MM.1S (cell line): ENCODE measurements at regions not wholly inside any gene's neighbourhood (a gene's known extent, or its start where the extent isn't known, plus 50 kb on each side); places are given as distances from the start of the nearest gene placed in this dataset.
"Not testable (repeated sequence)": the region's sequence is repeated elsewhere in the genome, so short reads cannot be mapped to it uniquely, and the experiment has no call there.

Experiments used
- DNase-seq: peaks from one replicate; pipeline ENCODE4 v3.0.0-alpha.2; 2015
- H2AFZ ChIP-seq: fragments of 300-600 bp; sonication (generic); 2 replicates; pipeline ENCODE4 v1.6.0; 2016; ENCODE audit warnings: antibody characterized with exemption, low read length
- H3F3A ChIP-seq: fragments of 300-600 bp; sonication (generic); 2 replicates; pipeline ENCODE4 v1.6.1; 2016; ENCODE audit warnings: mild to moderate bottlenecking, antibody characterized with exemption, low read length, moderate library complexity, mixed read lengths; ENCODE audit not compliant: insufficient read depth
- H3K27ac ChIP-seq: fragments of 300-600 bp; sonication (generic); 2 replicates; pipeline ENCODE4 v1.5.1; 2016; ENCODE audit warnings: mild to moderate bottlenecking, low read length
- H3K27me3 ChIP-seq: fragments of 300-600 bp; sonication (generic); replicated peaks from 2 replicates; pipeline ENCODE4 v1.6.0; 2016; ENCODE audit warnings: low read length; ENCODE audit not compliant: insufficient read depth
- H3K36me3 ChIP-seq: fragments of 300-600 bp; sonication (generic); replicated peaks from 2 replicates; pipeline ENCODE4 v1.6.1; 2016; ENCODE audit warnings: mild to moderate bottlenecking, low read length, mixed read lengths; ENCODE audit not compliant: insufficient read depth
- H3K4me1 ChIP-seq: fragments of 300-600 bp; sonication (generic); 2 replicates; pipeline ENCODE4 v1.6.1; 2016; ENCODE audit warnings: low read length, mixed read lengths
- H3K4me2 ChIP-seq: fragments of 300-600 bp; sonication (generic); 2 replicates; pipeline ENCODE4 v1.6.0; 2016; ENCODE audit warnings: low read depth, low read length
- H3K4me3 ChIP-seq: fragments of 300-600 bp; sonication (generic); 2 replicates; pipeline ENCODE4 v1.5.1; 2016; ENCODE audit warnings: low read length, mixed read lengths
- H3K79me2 ChIP-seq: fragments of 300-600 bp; sonication (generic); 2 replicates; pipeline ENCODE4 v1.6.1; 2016; ENCODE audit warnings: mixed run types, low read length, mixed read lengths
- H3K9ac ChIP-seq: fragments of 300-600 bp; sonication (generic); 2 replicates; pipeline ENCODE4 v1.6.1; 2016; ENCODE audit warnings: low read length, mixed read lengths
- H3K9me2 ChIP-seq: fragments of 300-600 bp; sonication (generic); replicated peaks from 2 replicates; pipeline ENCODE4 v1.6.1; 2016; ENCODE audit warnings: mild to moderate bottlenecking, low read length, mixed read lengths; ENCODE audit not compliant: insufficient read depth
- H3K9me3 ChIP-seq: fragments of 300-600 bp; sonication (generic); replicated peaks from 2 replicates; pipeline ENCODE4 v1.6.1; 2016; ENCODE audit warnings: mild to moderate bottlenecking, low read length, mixed read lengths; ENCODE audit not compliant: insufficient read depth
- H4K20me1 ChIP-seq: fragments of 300-600 bp; sonication (generic); 2 replicates; pipeline ENCODE4 v1.6.1; 2016; ENCODE audit warnings: mild to moderate bottlenecking, low read length, moderate library complexity, mixed read lengths; ENCODE audit not compliant: insufficient read depth
- CTCF ChIP-seq: fragments of 300-600 bp; sonication (generic); IDR thresholded peaks from 2 replicates; pipeline ENCODE4 v1.5.1; 2016; ENCODE audit warnings: antibody characterized with exemption, low read length, mixed read lengths
- EZH2 ChIP-seq: fragments of 300-600 bp; sonication (generic); optimal IDR thresholded peaks from 2 replicates; pipeline ENCODE3; 2017; ENCODE audit warnings: low read depth, mild to moderate bottlenecking, antibody characterized with exemption, low read length, mixed read lengths
- EZH2phosphoT487 ChIP-seq: fragments of 300-600 bp; sonication (generic); IDR thresholded peaks from 2 replicates; pipeline ENCODE4 v1.6.1; 2018; ENCODE audit warnings: antibody characterized with exemption, low read length

GRCh38 chr5:114146398-114146797 lies 215.5 kb upstream of the KCNN2 start:
- TF ChIP-seq EZH2 (no peak), EZH2phosphoT487 (no peak), CTCF (no peak)
- Histone ChIP-seq H3K36me3 (no peaks in the 10 kb centered on the region), H3K9me2 (no peaks in the 10 kb centered on the region), H3K4me2 (no peak overlapping the region), H3F3A (no peaks in the 10 kb centered on the region), H2AFZ (no peak overlapping the region), H3K27ac (no peak overlapping the region), H3K4me1 (peaks cover 8% of the 10 kb centered on the region; the same call in 1 of the 2 replicates), H3K9ac (no peak overlapping the region), H4K20me1 (no peaks in the 10 kb centered on the region), H3K9me3 (no peaks in the 10 kb centered on the region), H3K4me3 (no peak overlapping the region), H3K27me3 (no peaks in the 10 kb centered on the region), H3K79me2 (no peaks in the 10 kb centered on the region)
- DNase-seq: no peak

- H2AFZ ChIP-seq: no peak overlapping the region
- no peak for DNase-seq
- no peak overlapping the region for H3K4me2 ChIP-seq
- no peaks in the 10 kb centered on the region for H3K27me3 ChIP-seq
- no peaks in the 10 kb centered on the region for H3K36me3 ChIP-seq
- H3K9me3 ChIP-seq: no peaks in the 10 kb centered on the region
- H3K9me2 ChIP-seq: no peaks in the 10 kb centered on the region
- H3F3A ChIP-seq: no peaks in the 10 kb centered on the region
- no peaks in the 10 kb centered on the region for H3K79me2 ChIP-seq
- TF ChIP-seq CTCF (no peak), EZH2 (no peak), EZH2phosphoT487 (no peak)
- no peak overlapping the region for H3K4me3 ChIP-seq
- H3K9ac ChIP-seq: no peak overlapping the region
- peaks cover 8% of the 10 kb centered on the region; the same call in 1 of the 2 replicates for H3K4me1 ChIP-seq
- H3K27ac ChIP-seq: no peak overlapping the region
- no peaks in the 10 kb centered on the region for H4K20me1 ChIP-seq
Measured at GRCh38 chr5:114148253-114148652, 213.6 kb upstream of the KCNN2 start.

- H3K27ac ChIP-seq, H4K20me1 ChIP-seq, H3K4me1 ChIP-seq, H3F3A ChIP-seq, H3K4me3 ChIP-seq, DNase-seq, H3K36me3 ChIP-seq, H3K4me2 ChIP-seq, H3K27me3 ChIP-seq, H3K79me2 ChIP-seq, H3K9me3 ChIP-seq, H3K9ac ChIP-seq, H2AFZ ChIP-seq, H3K9me2 ChIP-seq: not testable (repeated sequence)
Measured at GRCh38 chr5:114148728-114149127, 213.1 kb upstream of the KCNN2 start.

- Histone ChIP-seq H2AFZ (no peak overlapping the region), H3K4me1 (no peaks in the 10 kb centered on the region), H3K79me2 (no peaks in the 10 kb centered on the region), H3K4me3 (no peak overlapping the region), H3K36me3 (no peaks in the 10 kb centered on the region), H3K9ac (no peak overlapping the region), H4K20me1 (no peaks in the 10 kb centered on the region), H3K27ac (no peak overlapping the region), H3K4me2 (no peak overlapping the region), H3K27me3 (no peaks in the 10 kb centered on the region), H3F3A (no peaks in the 10 kb centered on the region), H3K9me2 (no peaks in the 10 kb centered on the region), H3K9me3 (no peaks in the 10 kb centered on the region)
- no peak for DNase-seq
- TF ChIP-seq EZH2phosphoT487 (no peak), EZH2 (no peak), CTCF (no peak)
Measured at GRCh38 chr5:114152656-114153360, 209.1 kb upstream of the KCNN2 start.
